ENCODE measurements at regions not wholly inside any gene's neighbourhood (a gene's known extent, or its start where the extent isn't known, plus 50 kb on each side); places are given as distances from the start of the nearest gene placed in this dataset.

GRCh38 chr5:143972068-143972467, 160.1 kb downstream of the HMHB1 start:
- Histone ChIP-seq H3K36me3 (no peaks in the 10 kb centered on the region), H3K4me1 (no peaks in the 10 kb centered on the region), H3K27me3 (replicated peaks in 1 of 7) (no peaks in the 10 kb centered on the region), H3K4me3 (no peak overlapping the region), H3K9me3 (no peaks in the 10 kb centered on the region), H3K27ac (no peak overlapping the region)
- intact Hi-C loops (cut with DNase I; ENCODE audit: low total_unique reads): no loop called here
- no peak for DNase-seq
- 51 to 64% (median 60%) methylated on average over 2 of the region's 2 CpGs for WGBS, 5 donors
- TF ChIP-seq CTCF (IDR thresholded peaks at IDR 0.05 in 8 of 11, conservative IDR thresholded peaks at IDR 0.05 in 3 of 11) (no peak), POLR2A (IDR thresholded peaks at IDR 0.05) (no peak), POLR2AphosphoS5 (IDR thresholded peaks at IDR 0.05) (no peak)

GRCh38 chr5:143976055-143976454, 164.1 kb downstream of the HMHB1 start:
- Histone ChIP-seq H3K36me3 (no peaks in the 10 kb centered on the region), H3K4me3 (no peak overlapping the region), H3K27me3 (replicated peaks in 1 of 7) (no peaks in the 10 kb centered on the region), H3K27ac (no peak overlapping the region), H3K9me3 (no peaks in the 10 kb centered on the region), H3K4me1 (no peaks in the 10 kb centered on the region)
- TF ChIP-seq CTCF (IDR thresholded peaks at IDR 0.05 in 8 of 11, conservative IDR thresholded peaks at IDR 0.05 in 3 of 11) (no peak), POLR2AphosphoS5 (IDR thresholded peaks at IDR 0.05) (no peak), POLR2A (IDR thresholded peaks at IDR 0.05) (no peak)
- WGBS, 5 donors: 87 to 96% (median 91%) methylated on average over 1 of the region's 1 CpG
- DNase-seq: no peak
- intact Hi-C loops (cut with DNase I; ENCODE audit: low total_unique reads): no loop called here

- 0 to 90% (median 32%) methylated on average over 1 of the region's 1 CpG for WGBS, 5 donors
- no peak for DNase-seq
- Histone ChIP-seq H3K9me3 (peaks cover 0 to 1% (median 0%) of the 10 kb centered on the region in 8 donors), H3K4me3 (no peak overlapping the region), H3K4me1 (no peaks in the 10 kb centered on the region), H3K27ac (no peak overlapping the region), H3K36me3 (no peaks in the 10 kb centered on the region), H3K27me3 (replicated peaks in 1 of 7) (no peaks in the 10 kb centered on the region)
- intact Hi-C loops (cut with DNase I; ENCODE audit: low total_unique reads): no loop called here
- TF ChIP-seq CTCF (IDR thresholded peaks at IDR 0.05 in 8 of 11, conservative IDR thresholded peaks at IDR 0.05 in 3 of 11) (no peak), POLR2AphosphoS5 (IDR thresholded peaks at IDR 0.05) (no peak), POLR2A (IDR thresholded peaks at IDR 0.05) (no peak)
Measured at GRCh38 chr5:143977891-143978461, 166.0 kb downstream of the HMHB1 start.

GRCh38 chr5:143979044-143979690, 167.2 kb downstream of the HMHB1 start:
- intact Hi-C loops (cut with DNase I; ENCODE audit: low total_unique reads): no loop called here
- DNase-seq: no peak
- Histone ChIP-seq H3K4me1 (no peaks in the 10 kb centered on the region), H3K27me3 (replicated peaks in 1 of 7) (no peaks in the 10 kb centered on the region), H3K4me3 (no peak overlapping the region), H3K36me3 (no peaks in the 10 kb centered on the region), H3K9me3 (peaks cover 0 to 4% (median 0%) of the 10 kb centered on the region in 8 donors), H3K27ac (no peak overlapping the region)
- TF ChIP-seq POLR2A (IDR thresholded peaks at IDR 0.05): no peak
- TF ChIP-seq CTCF (IDR thresholded peaks at IDR 0.05 in 8 of 11, conservative IDR thresholded peaks at IDR 0.05 in 3 of 11): no peak
- no peak for TF ChIP-seq POLR2AphosphoS5 (IDR thresholded peaks at IDR 0.05)
- WGBS, 5 donors: 44 to 95% (median 91%) methylated on average over 1 of the region's 1 CpG
